H4 (cell line): ENCODE measurements at regions not wholly inside any gene's neighbourhood (a gene's known extent, or its start where the extent isn't known, plus 50 kb on each side); places are given as distances from the start of the nearest gene placed in this dataset.

Experiments
- DNase-seq: peaks from one replicate; pipeline ENCODE4 v3.0.0-alpha.2; 2015; ENCODE audit warnings: low spot score

- DNase-seq: no peak
Measured at GRCh38 chr5:39815711-39816110, 390.9 kb upstream of the DAB2 start.

- DNase-seq: no peak
Measured at GRCh38 chr5:39811381-39811780, 386.6 kb upstream of the DAB2 start.

- DNase-seq: no peak
Measured at GRCh38 chr5:39808656-39809055, 383.9 kb upstream of the DAB2 start.

DNA sequence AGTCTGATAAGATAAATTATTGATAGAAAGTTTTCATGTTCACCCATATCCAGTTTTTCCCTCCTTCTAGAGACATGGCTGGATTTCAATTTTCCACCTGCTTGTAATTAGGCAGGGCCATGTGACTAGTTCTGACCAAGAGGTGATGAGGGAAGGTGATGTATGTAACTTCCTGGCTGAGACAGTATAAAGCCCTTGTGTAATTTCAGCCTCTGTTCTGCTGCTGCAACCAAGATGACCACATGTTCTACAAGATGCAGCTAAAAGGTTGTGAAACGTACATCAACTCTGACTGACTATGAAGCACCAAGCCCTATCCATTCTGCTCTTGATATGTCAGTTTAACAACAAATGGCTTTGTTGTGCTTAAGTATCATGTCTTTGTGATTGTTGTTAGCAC lies 376.5 kb upstream of the DAB2 start:
- no peak for DNase-seq

DNA sequence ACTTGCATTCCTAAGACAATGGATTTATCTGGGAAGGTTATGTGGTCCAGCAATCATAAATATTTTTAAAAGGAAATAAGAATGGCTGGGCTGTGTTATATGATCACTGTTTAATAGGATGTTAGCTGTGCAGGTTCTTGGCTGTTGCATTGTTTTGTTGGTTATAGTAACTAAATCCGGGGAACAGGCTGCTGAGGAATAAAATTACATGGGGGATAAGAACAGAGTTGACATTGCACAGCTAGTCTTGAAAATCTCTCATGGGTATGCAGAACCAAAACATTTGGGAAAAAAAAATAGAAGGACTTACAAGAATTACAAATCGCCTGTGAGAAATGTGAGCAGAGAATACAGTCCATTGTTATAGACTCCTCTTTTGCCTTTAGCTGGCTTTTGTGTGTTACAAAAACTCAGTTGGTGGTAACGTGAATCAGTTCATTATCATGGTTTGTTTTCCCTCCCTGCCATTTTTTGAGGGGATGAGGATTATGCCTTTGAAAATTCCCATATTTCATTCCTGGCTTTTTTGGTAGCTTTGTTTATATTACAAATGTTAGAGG lies 375.3 kb upstream of the DAB2 start:
- no peak for DNase-seq

DNA sequence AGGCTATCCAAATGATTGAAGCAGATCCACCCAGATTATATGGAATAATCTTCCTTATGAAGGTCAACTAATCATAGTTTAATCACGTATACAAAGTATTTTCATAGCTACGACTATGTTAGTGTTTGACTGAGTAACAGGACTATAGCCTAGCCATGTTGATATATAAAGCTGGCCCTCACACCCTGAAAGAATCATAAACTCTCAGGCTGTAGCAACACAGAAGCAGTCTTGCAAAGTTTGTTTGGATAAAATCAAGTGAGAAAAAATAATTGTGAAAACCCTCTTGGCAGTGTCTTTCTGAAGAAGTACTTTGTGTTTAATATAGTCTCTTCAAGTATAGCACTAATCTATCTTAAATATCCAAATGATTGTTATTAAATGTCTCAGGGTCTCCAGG lies 374.5 kb upstream of the DAB2 start:
- DNase-seq: no peak

DNA sequence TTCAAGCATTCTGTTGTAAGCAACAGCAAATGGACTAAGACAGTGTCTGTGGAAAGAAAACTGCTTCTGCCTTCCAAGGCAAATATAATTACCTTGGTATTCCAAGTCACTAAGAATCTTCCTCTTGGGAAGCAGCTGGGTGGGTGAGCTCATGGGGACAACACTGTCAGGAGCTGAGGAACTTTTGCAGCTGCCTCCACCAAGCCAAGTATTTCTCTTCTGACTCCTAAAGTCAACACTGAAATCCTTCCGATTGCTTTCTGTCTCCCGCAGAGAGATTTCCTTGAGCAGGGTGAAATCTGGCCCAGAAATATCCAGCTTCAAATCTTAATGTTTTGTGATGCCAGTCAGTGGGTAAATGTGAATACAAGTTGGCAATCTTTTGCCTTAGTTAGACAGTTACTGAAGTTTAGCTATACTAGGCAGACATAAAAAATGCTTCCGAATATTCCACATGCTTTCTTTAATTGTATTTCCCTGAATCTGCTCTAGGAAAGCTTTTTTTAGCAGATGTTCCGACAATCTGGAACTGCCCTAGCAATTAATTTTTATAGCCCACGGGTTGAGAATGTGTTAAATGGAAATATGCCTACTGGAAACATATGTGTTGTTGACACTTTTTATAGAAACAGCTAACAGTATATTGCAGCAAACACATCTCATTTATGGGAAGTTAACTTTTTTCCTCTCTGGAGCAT lies 369.9 kb upstream of the DAB2 start:
- no peak for DNase-seq

DNA sequence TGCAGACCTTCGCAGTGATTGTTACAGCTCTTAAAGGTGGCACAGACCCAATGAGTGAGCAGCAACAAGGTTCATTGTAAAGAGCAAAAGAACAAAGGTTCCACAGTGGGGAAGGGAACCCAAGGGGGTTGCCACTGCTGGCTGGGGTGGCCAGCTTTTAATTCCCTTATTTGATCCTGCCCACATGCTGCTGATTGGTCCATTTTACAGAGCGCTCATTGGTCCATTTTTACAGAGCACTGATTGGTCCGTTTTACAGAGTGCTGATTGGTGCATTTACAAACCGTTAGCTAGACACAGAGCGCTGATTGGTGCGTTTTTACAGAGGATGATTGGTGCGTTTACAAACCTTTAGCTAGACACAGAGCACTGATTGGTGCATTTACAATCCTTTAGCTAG lies 360.6 kb upstream of the DAB2 start:
- DNase-seq: no peak

- DNase-seq: no peak
Measured at GRCh38 chr5:39783756-39784421, 359.1 kb upstream of the DAB2 start.

- DNase-seq: no peak
Measured at GRCh38 chr5:39780347-39780746, 355.6 kb upstream of the DAB2 start.

DNA sequence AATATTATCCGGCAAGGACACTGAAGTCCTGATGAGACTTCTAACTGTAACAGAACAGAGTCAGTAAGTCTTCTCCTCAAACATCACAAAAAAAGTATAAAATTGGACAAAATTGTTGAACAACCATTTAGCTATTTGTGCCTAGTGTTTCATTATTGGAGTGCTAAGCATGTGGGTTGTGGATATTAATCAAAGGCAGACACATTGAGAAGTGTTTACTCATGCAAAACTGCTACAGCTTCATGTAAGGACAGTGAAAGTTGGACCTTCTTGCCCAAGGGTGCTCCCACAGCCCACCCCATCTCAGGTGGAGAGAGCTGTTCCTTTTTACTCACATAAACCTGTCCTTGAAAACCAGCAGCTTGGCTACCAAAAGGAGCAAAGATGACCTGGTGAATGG lies 355.1 kb upstream of the DAB2 start:
- DNase-seq: no peak

DNA sequence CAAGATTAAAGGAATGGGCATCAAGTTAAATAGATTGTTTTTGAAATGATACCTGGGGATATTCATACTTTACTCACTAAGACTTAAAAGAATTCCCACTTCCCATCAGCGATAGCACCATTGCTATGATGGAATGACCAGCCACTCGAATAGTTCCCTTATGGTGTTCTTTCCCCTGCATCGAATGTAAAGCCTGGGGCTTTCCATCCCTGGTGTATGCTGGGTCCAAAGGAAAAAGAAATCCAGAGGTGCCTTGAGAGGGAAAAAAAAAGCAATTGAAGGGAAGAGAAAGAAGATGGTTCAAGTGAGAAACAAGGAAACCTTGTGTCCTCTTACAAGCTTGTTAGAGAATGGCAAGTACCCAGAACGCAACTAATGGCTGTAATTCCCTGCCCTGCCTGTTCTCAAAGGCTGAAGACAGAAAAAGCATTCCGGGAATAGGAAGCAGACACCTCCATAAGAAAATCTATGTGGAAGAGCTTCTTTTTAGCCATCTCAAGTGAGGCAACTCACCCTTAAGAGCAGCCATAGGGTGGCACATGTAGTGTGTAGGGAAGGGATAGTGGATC lies 351.1 kb upstream of the DAB2 start:
- DNase-seq: no peak

GRCh38 chr5:39775086-39775796 lies 350.5 kb upstream of the DAB2 start:
- peak; percentile 89 for DNase-seq

DNA sequence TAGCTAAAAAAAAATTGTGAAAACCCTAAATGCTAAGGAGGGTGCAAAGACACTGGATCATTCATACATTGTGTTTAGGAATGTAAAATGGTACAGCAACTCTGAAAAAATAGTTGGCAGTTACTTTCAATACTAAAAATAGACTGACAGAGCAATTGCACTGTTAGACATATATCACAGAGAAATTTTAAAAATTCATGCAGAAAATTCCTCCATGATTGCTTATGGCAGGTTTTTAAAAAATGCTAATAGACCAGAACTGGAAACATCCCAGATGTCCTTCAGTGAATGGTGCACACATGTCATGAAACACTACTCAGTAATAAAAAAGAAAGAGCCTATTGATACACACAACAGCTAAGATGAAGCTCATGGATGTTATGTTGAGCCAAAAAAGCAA lies 349.8 kb upstream of the DAB2 start:
- no peak for DNase-seq

GRCh38 chr5:39772307-39772706 lies 347.5 kb upstream of the DAB2 start:
- DNase-seq: peak; percentile 53

- DNase-seq: no peak
Measured at GRCh38 chr5:39767916-39768315, 343.1 kb upstream of the DAB2 start.

- no peak for DNase-seq
Measured at GRCh38 chr5:39765366-39765765, 340.6 kb upstream of the DAB2 start.

DNA sequence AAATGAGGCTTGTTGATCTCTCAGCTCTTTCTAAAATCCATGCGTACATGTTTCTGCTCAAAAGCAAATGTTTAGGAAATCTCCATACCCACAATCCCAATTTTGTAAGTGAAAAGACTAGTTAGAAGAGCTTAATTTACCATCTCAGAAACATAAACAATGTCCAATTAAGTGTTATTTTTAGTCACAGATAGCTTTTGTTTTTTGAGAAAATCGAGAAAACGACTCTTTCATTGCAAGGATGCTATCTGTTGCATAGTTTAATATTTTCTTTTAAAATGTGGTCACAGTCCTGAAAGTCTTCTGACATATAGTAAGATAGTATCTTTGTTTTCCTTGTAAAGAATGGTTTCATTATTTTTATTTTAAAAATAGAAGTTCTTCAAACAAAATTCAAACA lies 338.0 kb upstream of the DAB2 start:
- no peak for DNase-seq

GRCh38 chr5:39761199-39761950 lies 336.6 kb upstream of the DAB2 start:
- DNase-seq: peak; percentile 23

DNA sequence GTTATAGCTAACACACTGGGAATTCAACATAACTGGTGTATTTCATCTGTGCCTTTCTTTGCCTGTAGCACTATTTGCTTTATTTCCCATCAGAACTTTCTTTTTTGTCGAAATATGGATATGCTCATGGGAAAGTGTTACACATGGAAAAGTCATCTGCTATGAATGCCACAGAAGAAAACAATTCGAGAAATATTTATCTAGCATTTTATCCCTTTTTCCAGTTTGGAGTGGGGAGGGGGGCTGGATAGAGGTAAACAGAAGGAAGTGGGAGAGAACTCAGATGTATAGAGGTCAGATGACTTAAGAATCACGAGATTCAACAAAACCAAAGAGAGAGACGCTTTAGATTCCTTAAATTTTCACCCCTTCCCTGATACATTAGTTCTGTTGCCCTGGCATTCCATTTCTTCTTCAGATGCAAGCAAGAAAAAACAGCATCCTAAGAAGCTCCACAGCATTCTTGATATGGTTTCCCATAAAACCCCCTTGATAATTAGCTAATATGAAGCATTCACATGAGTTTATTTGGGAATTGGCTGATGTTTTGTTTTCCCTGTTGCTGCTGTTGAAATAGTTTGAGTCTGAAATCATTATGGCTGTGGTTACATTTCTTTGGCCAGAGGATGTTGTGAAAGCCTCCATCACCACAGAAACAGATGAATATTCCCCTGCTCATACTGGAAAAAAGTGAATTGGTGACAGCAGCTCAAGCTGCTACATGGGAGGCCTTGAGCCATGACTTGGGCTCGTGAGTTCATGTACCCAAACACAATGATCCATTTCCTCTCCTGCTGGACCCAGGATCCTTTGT lies 335.8 kb upstream of the DAB2 start:
- DNase-seq: peak; percentile 97

DNA sequence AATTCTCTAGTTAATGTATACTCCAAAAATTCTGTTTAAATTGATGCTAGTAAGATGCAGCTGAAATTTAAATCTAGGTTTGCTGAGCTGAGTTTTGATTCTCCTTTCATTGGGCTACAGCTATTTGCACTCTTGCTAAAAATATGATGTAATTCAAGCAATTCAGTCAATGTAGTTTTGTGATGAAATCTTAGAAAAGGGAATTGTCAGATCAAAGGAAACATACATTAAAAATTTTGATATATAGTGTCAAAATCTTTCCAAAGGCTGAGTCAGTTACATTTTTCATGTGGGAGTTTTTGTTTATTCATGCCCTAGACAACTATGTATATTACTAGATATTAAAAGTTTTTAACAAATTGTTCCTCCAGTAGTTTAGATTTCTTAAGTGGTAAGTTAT lies 334.9 kb upstream of the DAB2 start:
- DNase-seq: no peak
